Sigmoid colon (tissue), 3 donors: ENCODE measurements at regions not wholly inside any gene's neighbourhood (a gene's known extent, or its start where the extent isn't known, plus 50 kb on each side); places are given as distances from the start of the nearest gene placed in this dataset.

Source experiments
- CTCF ChIP-seq, 4 experiments: fragments of 450-650 bp in 3 of 4; fragments of 200-600 bp in 1 of 4; IDR thresholded peaks; one replicate each; pipeline ENCODE4 v1.5.1; 2016 to 2019; ENCODE audit warnings: antibody characterized with exemption in 4 of 4, mild to moderate bottlenecking in 3 of 4, moderate library complexity in 2 of 4
- POLR2A ChIP-seq, 2 donors: fragments of 450-650 bp; IDR thresholded peaks; one replicate each; pipeline ENCODE4 v1.6.1; 2016; ENCODE audit warnings: antibody characterized with exemption in 2 of 2, mild to moderate bottlenecking in 2 of 2, moderate library complexity in 2 of 2

- no peak for TF ChIP-seq CTCF (IDR thresholded peaks at IDR 0.05)
- TF ChIP-seq POLR2A (IDR thresholded peaks at IDR 0.05): no peak
These were observed 99.0 kb upstream of the HIVEP3 start for GRCh38 chr1:42017730-42018129.
